Endothelial cell of umbilical vein (primary cell): ENCODE measurements at regions not wholly inside any gene's neighbourhood (a gene's known extent, or its start where the extent isn't known, plus 50 kb on each side); places are given as distances from the start of the nearest gene placed in this dataset.

ENCODE experiments used
- BruUV-seq: library from RNA; stranded (reverse); fragments of 400-500 nt; replicated peaks from 2 replicates; lab custom pipeline; 2021; lab: Mats Ljungman, UMichigan
- CTCF ChIA-PET: fragments of 300-600, 350-600 bp; sonication (Branson Sonifier 250); formaldehyde crosslinking; loops from one replicate; lab custom pipeline; 2021; ENCODE audit warnings: antibody characterized with exemption, inconsistent platforms; lab: Charles Lee
- POLR2A ChIA-PET: fragments of 300-600, 350-600 bp; sonication (Branson Sonifier 250); formaldehyde crosslinking; loops from one replicate; lab custom pipeline; 2021; ENCODE audit warnings: antibody characterized with exemption, inconsistent platforms; lab: Charles Lee
- DNase-seq: peaks from one replicate; pipeline ENCODE4 v3.0.0-alpha.2; 2011; ENCODE audit warnings: low read depth, low spot score
- FAIRE-seq: peaks from 2 replicates; lab custom pipeline; 2011; peaks lifted over from hg19 to GRCh38; lab: Jason Lieb, UNC
- H2AFZ ChIP-seq: 2 replicates; pipeline ENCODE4 v1.6.0; 2012; ENCODE audit warnings: low read depth, low read length, control low read depth, inconsistent platforms
- H3K27ac ChIP-seq: 2 replicates; pipeline ENCODE4 v1.5.1; 2011; ENCODE audit warnings: low read depth, mild to moderate bottlenecking, control low read depth, low read length, moderate library complexity; ENCODE audit not compliant: insufficient read depth
- H3K27me3 ChIP-seq, 2 experiments: 2 replicates each; pipeline versions ENCODE4 v1.6.0 to v1.6.1; 2011; ENCODE audit warnings: low read length in 2 of 2, mixed read lengths in 1 of 2; ENCODE audit not compliant: control insufficient read depth in 2 of 2, insufficient read depth in 2 of 2
- H3K36me3 ChIP-seq, 2 experiments: 2 replicates in 1 of 2; 3 replicates in 1 of 2; pipeline ENCODE4 v1.5.1; 2011; ENCODE audit warnings: low read length in 2 of 2, mild to moderate bottlenecking in 1 of 2, moderate library complexity in 1 of 2; ENCODE audit not compliant: control insufficient read depth in 2 of 2, insufficient read depth in 2 of 2; ENCODE audit errors: extremely low read depth in 1 of 2
- H3K4me1 ChIP-seq: 3 replicates; pipeline ENCODE4 v1.5.1; 2011; ENCODE audit warnings: mild to moderate bottlenecking, low read length; ENCODE audit not compliant: control insufficient read depth, insufficient read depth; ENCODE audit errors: extremely low read depth
- H3K4me2 ChIP-seq: 2 replicates; pipeline ENCODE4 v1.6.1; 2011; ENCODE audit warnings: low read length, control low read depth, mixed read lengths; ENCODE audit not compliant: insufficient read depth
- H3K4me3 ChIP-seq, 3 experiments: fragments of 200-600 bp in 1 of 3; sonication (generic), shearing (Covaris generic) in 1 of 3; replicated peaks in 1 of 3; 2 replicates each; pipeline ENCODE4 v1.5.1; 2011 to 2016; ENCODE audit warnings: control low read depth in 3 of 3, low read length in 3 of 3, mild to moderate bottlenecking in 2 of 3, inconsistent platforms in 1 of 3, low read depth in 1 of 3, moderate library complexity in 1 of 3; ENCODE audit not compliant: insufficient read depth in 1 of 3
- H3K79me2 ChIP-seq: 2 replicates; pipeline ENCODE4 v1.6.0; 2012; ENCODE audit warnings: low read length, inconsistent platforms; ENCODE audit not compliant: control insufficient read depth, insufficient read depth
- H3K9ac ChIP-seq: replicated peaks from 2 replicates; pipeline ENCODE3; 2011; ENCODE audit warnings: low read length, control low read depth; ENCODE audit not compliant: insufficient read depth; ENCODE audit errors: extremely low read depth
- H3K9me1 ChIP-seq: replicated peaks from 3 replicates; pipeline ENCODE4 v1.6.0; 2011; ENCODE audit warnings: mild to moderate bottlenecking, low read length; ENCODE audit not compliant: control insufficient read depth, insufficient read depth; ENCODE audit errors: extremely low read depth
- H3K9me3 ChIP-seq: replicated peaks from 2 replicates; pipeline ENCODE4 v1.5.1; 2012; ENCODE audit warnings: low read length, inconsistent platforms; ENCODE audit not compliant: control insufficient read depth, insufficient read depth
- H4K20me1 ChIP-seq: replicated peaks from 2 replicates; pipeline ENCODE3; 2011; ENCODE audit warnings: mild to moderate bottlenecking, low read length; ENCODE audit not compliant: control insufficient read depth, insufficient read depth; ENCODE audit errors: extremely low read depth
- EZH2 ChIP-seq: IDR thresholded peaks from 2 replicates; pipeline ENCODE4 v1.6.1; 2012; ENCODE audit warnings: borderline replicate concordance, low read depth, mild to moderate bottlenecking, moderate library complexity, low read length, inconsistent platforms; ENCODE audit not compliant: severe bottlenecking
- FOS ChIP-seq: IDR thresholded peaks from 2 replicates; pipeline ENCODE4 v1.6.1; 2011; ENCODE audit warnings: mild to moderate bottlenecking, low read length, moderate library complexity, borderline replicate concordance; ENCODE audit not compliant: insufficient read depth
- GATA2 ChIP-seq: IDR thresholded peaks from 2 replicates; pipeline ENCODE4 v1.7.0; 2011; ENCODE audit warnings: low read depth, mild to moderate bottlenecking, moderate library complexity, mixed read lengths, low read length; ENCODE audit not compliant: insufficient read length, insufficient read depth
- JUN ChIP-seq: IDR thresholded peaks from 2 replicates; pipeline ENCODE4 v1.6.1; 2011; ENCODE audit warnings: borderline replicate concordance, low read depth; ENCODE audit not compliant: insufficient read length, insufficient read depth
- MYC ChIP-seq: IDR thresholded peaks from one replicate; pipeline ENCODE4 v1.6.1; 2011; ENCODE audit warnings: mild to moderate bottlenecking, low read depth, low read length
- POLR2A ChIP-seq: IDR thresholded peaks from 2 replicates; pipeline ENCODE4 v1.6.1; 2012; ENCODE audit warnings: low read depth, mild to moderate bottlenecking, control low read depth, low read length
- POLR2AphosphoS5 ChIP-seq: IDR thresholded peaks from 2 replicates; pipeline ENCODE4 v1.6.1; 2012; ENCODE audit warnings: low read depth, mild to moderate bottlenecking, control low read depth, low read length, moderate library complexity; ENCODE audit not compliant: insufficient read depth
- dilution Hi-C: fragments of 300-500 bp; cut with MboI; formaldehyde crosslinking; loops from one replicate; pipeline ENCODE4 v1.15.0; 2019; ENCODE audit warnings: low sequenced_read_pairs; ENCODE audit not compliant: extremely low pct_ligation_motif_present
- intact Hi-C: fragments of 100-400 bp; cut with micrococcal nuclease; formaldehyde crosslinking; loops from one replicate; pipeline ENCODE4 v1.10.0; 2022
- TF ChIP-seq, protein P1 (sequence below), 2 donors: IDR thresholded peaks; 1 replicate in 1 of 2; 2 replicates in 1 of 2; pipeline ENCODE4 v1.5.1; 2011; ENCODE audit warnings: low read length in 2 of 2, mild to moderate bottlenecking in 2 of 2, moderate library complexity in 2 of 2, control low read depth in 1 of 2, inconsistent platforms in 1 of 2, low read depth in 1 of 2; ENCODE audit not compliant: insufficient read depth in 1 of 2; ENCODE audit errors: extremely low read depth in 1 of 2
- TF ChIP-seq, protein P2 (sequence below): IDR thresholded peaks from 2 replicates; pipeline ENCODE4 v1.6.1; 2011; ENCODE audit not compliant: insufficient read depth, insufficient read length

DNA sequence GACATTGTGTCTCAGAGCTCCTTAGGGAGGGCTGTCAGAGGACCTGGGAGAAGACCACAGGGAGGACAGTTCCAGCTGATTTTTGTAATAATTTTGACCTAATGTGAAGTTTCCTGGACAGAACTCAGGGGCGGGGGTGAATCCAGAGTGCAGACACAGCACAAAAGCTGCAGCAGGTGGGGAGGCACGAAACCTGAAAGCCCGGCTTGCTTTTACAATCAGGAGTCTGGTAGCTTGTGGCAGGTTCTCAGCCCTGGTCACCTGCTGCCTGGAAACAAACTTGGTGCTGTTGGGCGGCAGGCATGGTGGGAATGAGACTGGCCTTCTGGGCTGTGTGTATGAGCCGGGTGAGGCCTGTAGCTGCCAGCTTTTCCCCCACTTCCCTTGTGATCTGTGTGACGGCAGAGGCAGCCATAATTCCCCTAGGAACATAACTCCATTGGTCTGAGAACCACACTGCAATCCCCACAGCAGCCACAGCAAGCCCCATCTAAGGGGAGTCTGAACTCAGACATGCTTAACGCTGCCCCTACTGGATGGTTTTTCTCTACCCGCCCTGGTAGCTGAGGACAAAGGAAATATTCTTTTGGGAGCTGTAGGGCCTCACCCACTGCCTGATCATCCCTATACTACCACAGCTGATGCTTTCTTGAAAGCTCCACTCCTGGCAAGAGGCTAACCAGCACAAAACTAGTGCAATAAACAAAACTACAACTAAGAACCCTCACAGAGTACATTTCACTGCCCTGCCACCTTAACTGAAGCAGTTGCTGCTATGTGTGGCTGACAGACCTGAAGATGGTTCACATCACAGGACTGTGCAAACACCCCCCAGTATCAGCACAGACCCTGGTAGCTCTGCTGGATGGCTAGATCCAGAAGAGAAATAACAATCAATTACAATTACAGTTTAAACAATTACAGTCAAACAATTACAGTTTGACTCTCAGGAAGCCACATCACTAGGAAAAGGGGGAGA, 1055.1 kb upstream of the GJE1 start:
- H2AFZ ChIP-seq, result no peak overlapping the region
- no peaks in the 10 kb centered on the region for H3K4me1 ChIP-seq
- no TSS peak for BruUV-seq
- H3K27me3 ChIP-seq, result no peaks in the 10 kb centered on the region
- dilution Hi-C loops, result no loop called here
- H3K36me3 ChIP-seq, result no peaks in the 10 kb centered on the region
- no peaks in the 10 kb centered on the region for H3K79me2 ChIP-seq
- no peaks in the 10 kb centered on the region for H3K9me3 ChIP-seq
- H3K9ac ChIP-seq, result no peak overlapping the region
- no peak for TF ChIP-seq EZH2
- TF ChIP-seq, protein P1, sequence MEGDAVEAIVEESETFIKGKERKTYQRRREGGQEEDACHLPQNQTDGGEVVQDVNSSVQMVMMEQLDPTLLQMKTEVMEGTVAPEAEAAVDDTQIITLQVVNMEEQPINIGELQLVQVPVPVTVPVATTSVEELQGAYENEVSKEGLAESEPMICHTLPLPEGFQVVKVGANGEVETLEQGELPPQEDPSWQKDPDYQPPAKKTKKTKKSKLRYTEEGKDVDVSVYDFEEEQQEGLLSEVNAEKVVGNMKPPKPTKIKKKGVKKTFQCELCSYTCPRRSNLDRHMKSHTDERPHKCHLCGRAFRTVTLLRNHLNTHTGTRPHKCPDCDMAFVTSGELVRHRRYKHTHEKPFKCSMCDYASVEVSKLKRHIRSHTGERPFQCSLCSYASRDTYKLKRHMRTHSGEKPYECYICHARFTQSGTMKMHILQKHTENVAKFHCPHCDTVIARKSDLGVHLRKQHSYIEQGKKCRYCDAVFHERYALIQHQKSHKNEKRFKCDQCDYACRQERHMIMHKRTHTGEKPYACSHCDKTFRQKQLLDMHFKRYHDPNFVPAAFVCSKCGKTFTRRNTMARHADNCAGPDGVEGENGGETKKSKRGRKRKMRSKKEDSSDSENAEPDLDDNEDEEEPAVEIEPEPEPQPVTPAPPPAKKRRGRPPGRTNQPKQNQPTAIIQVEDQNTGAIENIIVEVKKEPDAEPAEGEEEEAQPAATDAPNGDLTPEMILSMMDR (IDR thresholded peaks at IDR 0.05; ENCODE audit: extremely low read depth in 1 of 2, insufficient read depth in 1 of 2, low read depth in 1 of 2, low read length in 2 of 2), result peak; percentile 11 to 19
- intact Hi-C loops, result no loop called here
- no peaks in the 10 kb centered on the region for H4K20me1 ChIP-seq
- ChIA-PET POLR2A (no interaction called here), CTCF (interaction anchor here (0.6 to 1.0 kb wide), 2 partner anchors 28 to 140 kb away, joined by 3 read pairs; no protein-coding TSS in a partner anchor)
- FAIRE-seq, result no peak
- no peak for DNase-seq
- no peak overlapping the region for H3K4me3 ChIP-seq
- no peak overlapping the region for H3K27ac ChIP-seq
- no peak overlapping the region for H3K4me2 ChIP-seq
- no peaks in the 10 kb centered on the region for H3K9me1 ChIP-seq

DNA sequence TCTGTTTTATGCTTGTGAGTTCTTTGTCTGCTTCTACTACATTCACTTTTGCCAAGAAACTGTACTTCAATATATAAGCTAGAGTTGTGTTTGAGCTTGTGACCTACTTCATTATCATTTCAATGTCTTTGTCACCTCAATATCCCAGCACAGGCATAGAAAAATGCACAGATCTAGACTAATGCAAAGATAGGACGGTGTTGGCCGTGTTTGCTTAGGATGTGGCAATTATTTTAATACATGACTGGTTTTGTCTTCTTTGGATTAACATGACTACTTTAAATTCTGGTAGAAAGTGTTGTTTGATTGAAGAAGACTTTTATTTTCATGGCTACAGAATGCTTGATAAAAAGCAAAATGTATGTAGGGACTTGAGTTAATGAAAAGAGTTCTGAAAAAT, 1075.0 kb upstream of the GJE1 start:
- no TSS peak for BruUV-seq
- CTCF ChIA-PET, result interaction anchor here (0.6 kb wide), 1 partner anchor 883 kb away, joined by 3 read pairs; no protein-coding TSS in a partner anchor
- H3K9ac ChIP-seq, result no peak overlapping the region
- no peaks in the 10 kb centered on the region for H4K20me1 ChIP-seq
- H3K9me3 ChIP-seq, result no peaks in the 10 kb centered on the region
- no peaks in the 10 kb centered on the region for H3K79me2 ChIP-seq
- intact Hi-C loops, result no loop called here
- no peak overlapping the region for H3K4me3 ChIP-seq
- dilution Hi-C loops, result no loop called here
- no peaks in the 10 kb centered on the region for H3K36me3 ChIP-seq
- no peak for DNase-seq
- no peak overlapping the region for H2AFZ ChIP-seq
- no peaks in the 10 kb centered on the region for H3K27me3 ChIP-seq
- no peak overlapping the region for H3K27ac ChIP-seq
- no peaks in the 10 kb centered on the region for H3K4me1 ChIP-seq
- no peaks in the 10 kb centered on the region for H3K9me1 ChIP-seq
- no peak for FAIRE-seq
- POLR2A ChIA-PET, result no interaction called here
- no peak overlapping the region for H3K4me2 ChIP-seq
- TF ChIP-seq POLR2AphosphoS5, result no peak
- TF ChIP-seq, protein P1 (IDR thresholded peaks at IDR 0.05; ENCODE audit: extremely low read depth in 1 of 2, insufficient read depth in 1 of 2, low read depth in 1 of 2, low read length in 2 of 2), result no peak
- TF ChIP-seq MYC, result no peak
- TF ChIP-seq JUN, result no peak
- TF ChIP-seq FOS, result no peak
- no peak for TF ChIP-seq POLR2A
- no peak for TF ChIP-seq GATA2
- TF ChIP-seq EZH2, result no peak
- TF ChIP-seq, protein P2, sequence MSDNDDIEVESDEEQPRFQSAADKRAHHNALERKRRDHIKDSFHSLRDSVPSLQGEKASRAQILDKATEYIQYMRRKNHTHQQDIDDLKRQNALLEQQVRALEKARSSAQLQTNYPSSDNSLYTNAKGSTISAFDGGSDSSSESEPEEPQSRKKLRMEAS, result no peak
